GM19351 (cell line): ENCODE measurements at regions not wholly inside any gene's neighbourhood (a gene's known extent, or its start where the extent isn't known, plus 50 kb on each side); places are given as distances from the start of the nearest gene placed in this dataset.

ENCODE experiments used
- ATAC-seq: cut with Tn5 transposase; IDR thresholded peaks from one replicate; pipeline ENCODE4 v1.9.1; 2021; ENCODE audit warnings: mild to moderate bottlenecking, moderate library complexity; ENCODE audit not compliant: unreplicated experiment

GRCh38 chr3:181855825-181856224, 144.1 kb downstream of the SOX2 start:
- no peak for ATAC-seq

DNA sequence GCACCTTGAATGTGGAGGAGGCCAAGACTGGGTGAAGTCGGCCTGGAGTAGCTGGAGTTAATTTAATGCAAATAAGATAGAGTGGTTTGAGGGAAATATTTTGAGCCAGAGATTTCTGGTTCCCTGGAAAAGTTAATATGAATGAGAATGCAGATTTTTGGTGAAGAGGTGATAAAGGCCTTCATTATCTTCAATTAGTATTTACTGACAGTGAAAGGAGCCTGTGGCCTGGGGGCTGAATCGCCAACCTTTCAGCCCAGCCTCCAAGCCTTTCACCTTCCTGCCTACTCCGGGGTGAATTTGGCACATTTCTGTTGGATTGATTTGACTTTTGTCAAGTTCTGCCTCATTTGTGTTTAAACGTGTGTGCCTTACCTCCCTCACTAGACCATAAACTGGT, 147.8 kb downstream of the SOX2 start:
- ATAC-seq = no peak

DNA sequence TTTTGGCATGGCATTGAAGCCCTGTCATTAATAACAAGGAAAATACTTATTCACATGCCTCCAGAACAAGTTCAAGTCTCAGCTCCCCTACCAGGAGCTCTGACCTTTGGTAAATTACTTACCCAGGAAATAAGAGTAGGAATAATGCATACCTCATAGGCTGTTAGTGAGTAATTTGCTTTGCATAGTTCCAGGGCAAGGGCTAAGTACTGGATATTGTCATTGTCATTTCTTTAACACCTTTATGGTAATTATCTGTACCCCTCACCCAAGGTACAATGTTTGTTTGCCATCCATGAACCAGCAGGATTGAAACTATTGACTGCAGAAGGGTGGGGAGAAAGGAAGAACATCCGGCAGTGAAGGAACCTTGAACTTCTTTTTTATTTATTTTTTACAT, 148.5 kb downstream of the SOX2 start:
- no peak for ATAC-seq

GRCh38 chr3:181862502-181862901, 150.8 kb downstream of the SOX2 start:
- no peak for ATAC-seq

- ATAC-seq = peak; percentile 53
These were observed 156.9 kb downstream of the SOX2 start for GRCh38 chr3:181868576-181869082.

GRCh38 chr3:181872887-181873286, 161.2 kb downstream of the SOX2 start:
- no peak for ATAC-seq

- no peak for ATAC-seq
These were observed 168.2 kb downstream of the SOX2 start for GRCh38 chr3:181879926-181880325.

DNA sequence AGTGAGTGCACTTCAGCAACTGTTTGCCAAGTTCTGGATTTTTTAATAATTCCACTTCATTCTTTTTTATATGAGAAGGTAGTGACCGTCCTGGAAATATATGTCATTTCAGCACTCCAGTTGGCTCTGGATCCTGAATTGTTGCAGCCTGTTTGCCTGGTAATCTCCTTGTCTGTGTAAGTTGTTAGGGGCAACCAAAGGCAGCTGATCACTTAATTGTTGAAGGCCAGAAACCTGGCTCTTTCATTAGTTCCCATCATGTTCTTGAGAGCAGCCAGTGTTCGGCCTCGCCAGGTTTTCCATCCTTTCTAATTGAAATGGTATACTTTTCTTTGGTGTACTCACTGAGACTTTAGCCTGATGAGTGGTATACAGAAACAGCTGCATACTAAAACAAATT, 168.6 kb downstream of the SOX2 start:
- no peak for ATAC-seq

- ATAC-seq = no peak
These were observed 170.0 kb downstream of the SOX2 start for GRCh38 chr3:181881749-181882148.

DNA sequence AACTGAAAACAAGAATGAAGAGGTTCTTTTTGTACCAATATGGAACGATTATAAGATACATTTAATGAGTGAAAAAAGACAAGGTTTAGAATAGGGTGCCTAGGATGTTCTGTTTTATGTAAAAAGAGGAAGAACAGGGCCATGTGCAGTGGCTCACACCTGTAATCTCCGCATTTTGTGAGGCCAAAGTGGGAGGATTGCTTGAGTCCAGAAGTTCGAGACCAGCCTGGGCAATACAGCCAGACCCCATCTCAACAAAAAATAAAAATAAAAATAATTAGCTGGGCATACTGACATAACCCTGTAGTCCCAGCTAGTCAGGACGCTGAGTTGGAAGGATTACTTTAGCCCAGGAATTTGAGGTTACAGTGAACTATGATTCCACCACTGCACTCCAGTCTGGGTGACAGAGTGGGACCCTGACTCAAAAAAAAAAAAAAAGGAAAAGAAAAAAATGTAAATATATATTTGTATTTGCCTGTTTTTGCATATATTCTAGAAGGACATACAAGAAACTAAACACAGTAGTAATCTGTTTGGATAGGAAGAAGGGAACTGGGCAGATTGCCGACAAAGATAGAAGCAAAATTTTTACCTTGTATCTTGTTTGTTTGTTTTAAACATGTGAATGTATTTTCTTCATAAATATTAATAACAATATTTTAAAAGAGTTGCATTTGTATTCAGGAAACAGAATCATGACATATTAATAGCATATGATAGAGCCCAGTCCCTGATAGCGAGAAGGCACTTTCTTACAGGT, 174.3 kb downstream of the SOX2 start:
- no peak for ATAC-seq

GRCh38 chr3:181886676-181887075, 175.0 kb downstream of the SOX2 start:
- ATAC-seq = no peak

GRCh38 chr3:181887685-181888084, 176.0 kb downstream of the SOX2 start:
- no peak for ATAC-seq

GRCh38 chr3:181888234-181888633, 176.5 kb downstream of the SOX2 start:
- no peak for ATAC-seq

DNA sequence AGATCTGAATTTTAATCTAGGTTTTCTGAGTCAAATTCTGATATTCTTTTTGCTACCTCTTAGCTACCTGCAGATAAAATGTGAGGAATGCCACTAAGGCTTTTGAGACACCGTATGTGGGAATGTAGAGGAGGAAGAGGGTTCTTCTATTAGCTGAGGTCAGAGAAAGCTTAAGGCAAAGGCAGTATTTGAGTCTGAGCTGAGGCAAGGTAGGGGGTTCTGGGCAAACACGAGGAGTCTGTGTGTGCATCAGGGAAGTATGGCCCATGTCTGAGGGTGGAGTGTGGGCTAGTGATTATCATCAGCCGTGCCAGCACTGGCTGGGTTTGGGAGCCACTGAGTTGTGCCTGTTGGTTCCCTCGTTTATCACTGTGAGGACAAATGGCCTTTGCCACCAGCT, 181.1 kb downstream of the SOX2 start:
- ATAC-seq = no peak

- ATAC-seq = peak; percentile 22
These were observed 184.9 kb downstream of the SOX2 start for GRCh38 chr3:181896605-181897004.

DNA sequence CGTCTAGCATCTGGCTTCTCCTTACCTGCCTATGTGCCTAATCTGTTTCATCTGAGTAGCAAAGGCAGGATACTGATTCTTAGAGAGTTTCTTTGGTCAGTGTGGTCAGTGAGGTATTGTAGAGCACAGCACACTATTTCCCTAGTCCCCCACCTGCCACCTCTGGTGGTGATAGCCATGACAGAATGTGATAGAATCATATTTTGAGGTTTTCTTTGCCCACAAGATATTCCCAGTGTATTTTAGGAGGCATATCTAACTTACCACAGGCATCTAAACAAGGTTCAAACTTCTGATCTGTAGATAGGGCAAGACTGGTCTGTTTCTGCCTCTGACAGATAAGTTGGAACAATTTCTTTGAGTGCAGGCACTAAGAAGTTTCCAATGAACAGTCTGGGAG, 188.0 kb downstream of the SOX2 start:
- peak; percentile 75 for ATAC-seq

DNA sequence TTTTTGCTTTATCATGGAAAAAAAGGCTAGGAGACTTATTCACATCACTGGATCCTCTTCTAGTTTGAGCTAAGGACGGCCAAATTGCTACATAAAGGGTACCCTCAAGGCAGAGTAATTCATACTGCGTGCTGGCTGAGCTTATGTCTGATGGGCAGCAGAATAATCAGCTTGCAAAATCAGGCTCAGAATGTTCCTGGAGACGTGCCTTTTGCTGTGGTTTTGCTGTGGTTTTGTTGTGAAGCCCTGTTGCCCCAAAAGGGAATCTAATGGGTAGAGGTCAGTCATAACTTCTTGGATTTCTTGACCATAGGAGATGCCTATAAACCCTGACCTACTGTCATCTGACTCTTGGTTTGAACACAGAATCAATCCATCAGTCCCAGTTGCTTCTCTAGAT, 189.9 kb downstream of the SOX2 start:
- no peak for ATAC-seq

DNA sequence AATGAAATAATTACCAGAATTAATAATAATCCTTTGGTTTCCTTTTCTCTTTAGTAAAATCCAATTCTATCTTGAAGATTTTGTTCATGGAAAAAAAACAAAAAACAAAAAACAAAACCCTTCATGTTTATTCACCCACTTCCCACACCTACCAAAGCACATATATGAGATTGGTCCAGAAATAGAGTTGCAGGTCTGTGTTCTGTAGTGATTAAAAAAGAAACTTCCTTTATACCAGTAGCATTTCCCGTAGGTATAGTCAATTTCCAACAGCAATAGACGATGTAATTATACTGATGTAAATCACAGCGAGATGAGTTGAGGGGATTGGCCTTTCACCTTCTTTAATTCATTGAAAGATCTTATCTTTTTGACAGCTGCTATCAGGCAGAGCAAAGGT, 194.6 kb downstream of the SOX2 start:
- peak; percentile 71 for ATAC-seq

- no peak for ATAC-seq
These were observed 197.5 kb downstream of the SOX2 start for GRCh38 chr3:181909241-181909640.

- peak; percentile 80 for ATAC-seq
These were observed 200.7 kb downstream of the SOX2 start for GRCh38 chr3:181912384-181912783.

GRCh38 chr3:181913254-181913653, 201.5 kb downstream of the SOX2 start:
- no peak for ATAC-seq

GRCh38 chr3:181915551-181915950, 203.8 kb downstream of the SOX2 start:
- ATAC-seq = no peak

GRCh38 chr3:181916013-181916412, 204.3 kb downstream of the SOX2 start:
- no peak for ATAC-seq
